ENCODE measurements at regions not wholly inside any gene's neighbourhood (a gene's known extent, or its start where the extent isn't known, plus 50 kb on each side); places are given as distances from the start of the nearest gene placed in this dataset.

GRCh38 chr3:124131158-124131557, 139.2 kb upstream of the ROPN1 start:
- H4K20me1 ChIP-seq (ENCODE audit: insufficient read depth) = no peaks in the 10 kb centered on the region
- no peaks in the 10 kb centered on the region for H3K9me3 ChIP-seq (ENCODE audit: insufficient read depth, low read depth)
- no peaks in the 10 kb centered on the region for H3K36me3 ChIP-seq (ENCODE audit: low read depth)
- ChIA-PET CTCF (no interaction called here), POLR2A (ENCODE audit: unreplicated experiment) (no interaction called here)
- H3K4me1 ChIP-seq (replicated peaks; ENCODE audit: insufficient read depth) = no peaks in the 10 kb centered on the region
- peaks cover 83% of the 10 kb centered on the region for H3K27me3 ChIP-seq (ENCODE audit: insufficient read depth, low read depth)
- H3K9me2 ChIP-seq (ENCODE audit: insufficient read depth) = no peaks in the 10 kb centered on the region; the same call in 1 of the 2 replicates
- no peaks in the 10 kb centered on the region for H3K79me2 ChIP-seq (ENCODE audit: low read depth)
- intact Hi-C loops (cut with micrococcal nuclease; ENCODE audit: unreplicated experiment) = no loop called here
- H3F3A ChIP-seq (ENCODE audit: insufficient read depth, low read depth) = no peaks in the 10 kb centered on the region
- H3K4me3 ChIP-seq = no peak overlapping the region
- no peak overlapping the region for H2AFZ ChIP-seq
- BruUV-seq (replicated peaks) = no TSS peak
- no peak for TF ChIP-seq EZH2 (IDR thresholded peaks at IDR 0.05; ENCODE audit: low read depth)
- no peak for TF ChIP-seq CTCF (conservative IDR thresholded peaks at IDR 0.05)
- H3K27ac ChIP-seq = no peak overlapping the region
- no peak overlapping the region for H3K4me2 ChIP-seq
- no peak for DNase-seq

DNA sequence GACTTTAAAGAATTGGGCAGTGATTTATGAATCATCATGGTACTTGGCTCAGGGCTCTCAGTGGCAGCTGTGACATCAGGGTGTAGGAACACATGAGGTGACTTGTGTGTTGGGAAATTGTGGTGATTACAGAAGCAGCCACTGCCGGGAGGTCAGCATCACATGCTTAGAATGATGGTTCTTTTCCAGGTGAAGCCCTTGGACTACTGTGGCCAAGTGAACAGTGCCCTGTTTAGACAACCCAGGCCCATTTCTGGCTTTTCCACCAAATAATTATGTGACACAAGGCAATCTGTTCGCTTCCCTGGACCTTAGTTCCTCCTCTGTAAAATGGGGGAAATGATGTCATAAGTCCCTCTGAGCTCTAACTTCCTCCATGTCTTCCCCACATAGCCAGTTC, 139.7 kb upstream of the ROPN1 start:
- no peak for TF ChIP-seq EZH2 (IDR thresholded peaks at IDR 0.05; ENCODE audit: low read depth)
- no peak for TF ChIP-seq CTCF (conservative IDR thresholded peaks at IDR 0.05)
- H3K79me2 ChIP-seq (ENCODE audit: low read depth) = no peaks in the 10 kb centered on the region
- no peaks in the 10 kb centered on the region for H4K20me1 ChIP-seq (ENCODE audit: insufficient read depth)
- H3K4me3 ChIP-seq = no peak overlapping the region
- H3K27me3 ChIP-seq (ENCODE audit: insufficient read depth, low read depth) = peaks cover 79% of the 10 kb centered on the region
- H3K27ac ChIP-seq = no peak overlapping the region
- no peaks in the 10 kb centered on the region for H3K36me3 ChIP-seq (ENCODE audit: low read depth)
- no TSS peak for BruUV-seq (replicated peaks)
- H3F3A ChIP-seq (ENCODE audit: insufficient read depth, low read depth) = no peaks in the 10 kb centered on the region
- ChIA-PET POLR2A (ENCODE audit: unreplicated experiment) (interaction anchor here (0.7 kb wide), 1 partner anchor 225 kb away, joined by 3 read pairs; no protein-coding TSS in a partner anchor), CTCF (no interaction called here)
- H3K4me1 ChIP-seq (replicated peaks; ENCODE audit: insufficient read depth) = no peaks in the 10 kb centered on the region
- H3K9me2 ChIP-seq (ENCODE audit: insufficient read depth) = no peaks in the 10 kb centered on the region; the same call in 1 of the 2 replicates
- intact Hi-C loops (cut with micrococcal nuclease; ENCODE audit: unreplicated experiment) = no loop called here
- H3K4me2 ChIP-seq = no peak overlapping the region
- DNase-seq = no peak
- no peaks in the 10 kb centered on the region for H3K9me3 ChIP-seq (ENCODE audit: insufficient read depth, low read depth)
- no peak overlapping the region for H2AFZ ChIP-seq

- peaks cover 67% of the 10 kb centered on the region for H3K27me3 ChIP-seq (ENCODE audit: insufficient read depth, low read depth)
- H3K9me2 ChIP-seq (ENCODE audit: insufficient read depth) = no peaks in the 10 kb centered on the region
- no peak overlapping the region for H2AFZ ChIP-seq
- ChIA-PET CTCF (no interaction called here), POLR2A (ENCODE audit: unreplicated experiment) (no interaction called here)
- no peaks in the 10 kb centered on the region for H3K4me1 ChIP-seq (replicated peaks; ENCODE audit: insufficient read depth)
- no TSS peak for BruUV-seq (replicated peaks)
- no peaks in the 10 kb centered on the region for H3F3A ChIP-seq (ENCODE audit: insufficient read depth, low read depth)
- no peak overlapping the region for H3K27ac ChIP-seq
- TF ChIP-seq EZH2 (IDR thresholded peaks at IDR 0.05; ENCODE audit: low read depth) = no peak
- no peak for TF ChIP-seq CTCF (conservative IDR thresholded peaks at IDR 0.05)
- no peak for DNase-seq
- H3K9me3 ChIP-seq (ENCODE audit: insufficient read depth, low read depth) = no peaks in the 10 kb centered on the region
- no peaks in the 10 kb centered on the region for H3K79me2 ChIP-seq (ENCODE audit: low read depth)
- H3K36me3 ChIP-seq (ENCODE audit: low read depth) = no peaks in the 10 kb centered on the region
- H4K20me1 ChIP-seq (ENCODE audit: insufficient read depth) = no peaks in the 10 kb centered on the region
- intact Hi-C loops (cut with micrococcal nuclease; ENCODE audit: unreplicated experiment) = no loop called here
- H3K4me3 ChIP-seq = no peak overlapping the region
- no peak overlapping the region for H3K4me2 ChIP-seq
Measured at GRCh38 chr3:124132813-124133212, 140.9 kb upstream of the ROPN1 start.
